ENCODE measurements at regions not wholly inside any gene's neighbourhood (a gene's known extent, or its start where the extent isn't known, plus 50 kb on each side); places are given as distances from the start of the nearest gene placed in this dataset.
A peak's percentile ranks its signal among the peaks of the same experiment; 100 is the strongest.

GRCh38 chr3:81394651-81395524 is 366.6 kb downstream of the GBE1 start:
- DNase-seq, result no peak
- Mint-ChIP-seq H3K27me3 (ENCODE audit: low read depth in 3 of 3) (peaks cover 0 to 2% (median 1%) of the 10 kb centered on the region in 3 donors), H3K4me3 (no peak overlapping the region), H3K4me1 (no peaks in the 10 kb centered on the region), H3K36me3 (no peaks in the 10 kb centered on the region), H3K27ac (no peak overlapping the region), H3K9me3 (peaks cover 0 to 23% (median 7%) of the 10 kb centered on the region in 6 donors)

GRCh38 chr3:81393251-81393650 is 368.2 kb downstream of the GBE1 start:
- H3K27me3 Mint-ChIP-seq (ENCODE audit: low read depth in 3 of 3), result peaks cover 0 to 2% (median 1%) of the 10 kb centered on the region in 3 donors
- DNase-seq, result no peak
- no peak overlapping the region for H3K4me3 Mint-ChIP-seq
- peaks cover 2 to 18% (median 5%) of the 10 kb centered on the region in 6 donors for H3K9me3 Mint-ChIP-seq
- no peaks in the 10 kb centered on the region for H3K36me3 Mint-ChIP-seq
- no peak overlapping the region for H3K27ac Mint-ChIP-seq
- H3K4me1 Mint-ChIP-seq, result no peaks in the 10 kb centered on the region

- no peak overlapping the region for H3K4me3 Mint-ChIP-seq
- H3K36me3 Mint-ChIP-seq, result no peaks in the 10 kb centered on the region
- H3K27me3 Mint-ChIP-seq (ENCODE audit: low read depth in 3 of 3), result peaks cover 0 to 5% (median 1%) of the 10 kb centered on the region in 3 donors
- DNase-seq, result no peak
- peaks cover 0 to 23% (median 8%) of the 10 kb centered on the region in 6 donors for H3K9me3 Mint-ChIP-seq
- H3K27ac Mint-ChIP-seq, result no peak overlapping the region
- no peaks in the 10 kb centered on the region for H3K4me1 Mint-ChIP-seq
Observed at GRCh38 chr3:81390796-81391195, 370.6 kb downstream of the GBE1 start.

GRCh38 chr3:81388191-81388590 is 373.3 kb downstream of the GBE1 start:
- Mint-ChIP-seq H3K4me3 (no peak overlapping the region), H3K36me3 (no peaks in the 10 kb centered on the region), H3K27ac (no peak overlapping the region), H3K9me3 (peaks cover 5 to 18% (median 10%) of the 10 kb centered on the region in 6 donors), H3K27me3 (ENCODE audit: low read depth in 3 of 3) (peaks cover 0 to 5% (median 1%) of the 10 kb centered on the region in 3 donors), H3K4me1 (no peaks in the 10 kb centered on the region)
- no peak for DNase-seq

GRCh38 chr3:81382470-81382869 is 379.0 kb downstream of the GBE1 start:
- H3K4me3 Mint-ChIP-seq, result no peak overlapping the region
- peaks cover 0 to 11% of the 10 kb centered on the region in 2 donors for H3K4me1 Mint-ChIP-seq
- no peak for DNase-seq
- H3K27ac Mint-ChIP-seq, result no peak overlapping the region
- H3K27me3 Mint-ChIP-seq (ENCODE audit: low read depth in 3 of 3), result peaks cover 0 to 3% (median 1%) of the 10 kb centered on the region in 3 donors
- no peaks in the 10 kb centered on the region for H3K36me3 Mint-ChIP-seq
- H3K9me3 Mint-ChIP-seq, result peaks cover 14 to 21% (median 16%) of the 10 kb centered on the region in 6 donors

GRCh38 chr3:81380234-81380633 is 381.2 kb downstream of the GBE1 start:
- Mint-ChIP-seq H3K9me3 (peaks cover 12 to 35% (median 16%) of the 10 kb centered on the region in 6 donors), H3K4me3 (no peak overlapping the region), H3K27me3 (ENCODE audit: low read depth in 3 of 3) (peaks cover 0 to 1% (median 0%) of the 10 kb centered on the region in 3 donors), H3K36me3 (no peaks in the 10 kb centered on the region), H3K27ac (no peak overlapping the region), H3K4me1 (peaks cover 0 to 11% of the 10 kb centered on the region in 2 donors)
- DNase-seq, result no peak

- Mint-ChIP-seq H3K27me3 (ENCODE audit: low read depth in 3 of 3) (peaks cover 0 to 3% (median 0%) of the 10 kb centered on the region in 3 donors), H3K36me3 (peaks cover 0 to 4% (median 0%) of the 10 kb centered on the region in 3 donors), H3K4me1 (peaks cover 0 to 11% of the 10 kb centered on the region in 2 donors), H3K4me3 (no peak overlapping the region), H3K9me3 (peaks cover 8 to 43% (median 17%) of the 10 kb centered on the region in 6 donors), H3K27ac (no peak overlapping the region)
- peak in 1 of 3 donors; percentile 2 for DNase-seq
Observed at GRCh38 chr3:81378552-81379293, 382.7 kb downstream of the GBE1 start.

GRCh38 chr3:81375921-81376320 is 385.5 kb downstream of the GBE1 start:
- no peak overlapping the region for H3K27ac Mint-ChIP-seq

GRCh38 chr3:81364411-81364810 is 397.0 kb downstream of the GBE1 start:
- Mint-ChIP-seq H3K4me3 (no peak overlapping the region), H3K36me3 (no peaks in the 10 kb centered on the region), H3K27ac (no peak overlapping the region), H3K9me3 (peaks cover 2 to 13% (median 8%) of the 10 kb centered on the region in 6 donors), H3K4me1 (no peaks in the 10 kb centered on the region), H3K27me3 (ENCODE audit: low read depth in 3 of 3) (peaks cover 0 to 5% (median 0%) of the 10 kb centered on the region in 3 donors)
- DNase-seq, result no peak

More at GRCh38 chr3:81375921-81376320, 385.5 kb downstream of the GBE1 start:
- peaks cover 4 to 44% (median 17%) of the 10 kb centered on the region in 6 donors for H3K9me3 Mint-ChIP-seq
- peaks cover 0 to 4% (median 4%) of the 10 kb centered on the region in 3 donors for H3K36me3 Mint-ChIP-seq
- no peak overlapping the region for H3K4me3 Mint-ChIP-seq
- H3K4me1 Mint-ChIP-seq, result peaks cover 0 to 11% of the 10 kb centered on the region in 2 donors
- H3K27me3 Mint-ChIP-seq (ENCODE audit: low read depth in 3 of 3), result peaks cover 0 to 3% (median 0%) of the 10 kb centered on the region in 3 donors
- no peak for DNase-seq

GRCh38 chr3:81363816-81364215 is 397.6 kb downstream of the GBE1 start:
- Mint-ChIP-seq H3K27ac (no peak overlapping the region), H3K27me3 (ENCODE audit: low read depth in 3 of 3) (peaks cover 0 to 5% (median 0%) of the 10 kb centered on the region in 3 donors), H3K9me3 (peaks cover 2 to 13% (median 8%) of the 10 kb centered on the region in 6 donors), H3K36me3 (no peaks in the 10 kb centered on the region), H3K4me1 (no peaks in the 10 kb centered on the region), H3K4me3 (no peak overlapping the region)
- no peak for DNase-seq

GRCh38 chr3:81354119-81354518 is 407.3 kb downstream of the GBE1 start:
- Mint-ChIP-seq H3K9me3 (peaks cover 5 to 23% (median 14%) of the 10 kb centered on the region in 6 donors), H3K27ac (no peak overlapping the region), H3K36me3 (no peaks in the 10 kb centered on the region), H3K4me1 (no peaks in the 10 kb centered on the region), H3K4me3 (no peak overlapping the region), H3K27me3 (ENCODE audit: low read depth in 3 of 3) (no peaks in the 10 kb centered on the region)
- no peak for DNase-seq

- Mint-ChIP-seq H3K36me3 (no peaks in the 10 kb centered on the region), H3K9me3 (peaks cover 5 to 26% (median 12%) of the 10 kb centered on the region in 6 donors), H3K4me1 (no peaks in the 10 kb centered on the region), H3K27ac (no peak overlapping the region), H3K4me3 (no peak overlapping the region), H3K27me3 (ENCODE audit: low read depth in 3 of 3) (no peaks in the 10 kb centered on the region)
- DNase-seq, result no peak
Observed at GRCh38 chr3:81352867-81353266, 408.6 kb downstream of the GBE1 start.

- no peaks in the 10 kb centered on the region for H3K27me3 Mint-ChIP-seq (ENCODE audit: low read depth in 3 of 3)
- no peak overlapping the region for H3K4me3 Mint-ChIP-seq
- H3K36me3 Mint-ChIP-seq, result no peaks in the 10 kb centered on the region
- peaks cover 2 to 26% (median 11%) of the 10 kb centered on the region in 6 donors for H3K9me3 Mint-ChIP-seq
- H3K4me1 Mint-ChIP-seq, result no peaks in the 10 kb centered on the region
- DNase-seq, result no peak
- H3K27ac Mint-ChIP-seq, result no peak overlapping the region
Observed at GRCh38 chr3:81349816-81350340, 411.6 kb downstream of the GBE1 start.
